Smooth muscle cell (in vitro differentiated cells): ENCODE measurements at regions not wholly inside any gene's neighbourhood (a gene's known extent, or its start where the extent isn't known, plus 50 kb on each side); places are given as distances from the start of the nearest gene placed in this dataset.

Experiments used
- DNase-seq: peaks from one replicate; lab custom pipeline; 2025; ENCODE audit not compliant: unreplicated experiment; lab: John Stamatoyannopoulos, UW
- H2AFZ ChIP-seq: fragments of 200-600 bp; sonication (generic); 2 replicates; pipeline ENCODE4 v1.6.0; 2016; ENCODE audit warnings: antibody characterized with exemption, low read depth, mild to moderate bottlenecking
- H3F3A ChIP-seq: fragments of 200-600 bp; sonication (generic); 2 replicates; pipeline ENCODE4 v1.6.0; 2017; ENCODE audit warnings: antibody characterized with exemption, low read depth
- H3K27ac ChIP-seq: fragments of 200-600 bp; sonication (generic); 2 replicates; pipeline ENCODE4 v1.5.1; 2016; ENCODE audit warnings: low read depth, mild to moderate bottlenecking
- H3K27me3 ChIP-seq: fragments of 200-600 bp; sonication (generic); 2 replicates; pipeline ENCODE4 v1.6.1; 2016; ENCODE audit warnings: low read depth, mild to moderate bottlenecking
- H3K36me3 ChIP-seq: fragments of 200-600 bp; sonication (generic); 2 replicates; pipeline ENCODE4 v1.5.1; 2016; ENCODE audit warnings: low read depth
- H3K4me1 ChIP-seq: fragments of 200-600 bp; sonication (generic); 2 replicates; pipeline ENCODE4 v1.5.1; 2016; ENCODE audit warnings: low read depth
- H3K4me2 ChIP-seq: fragments of 200-600 bp; sonication (generic); 2 replicates; pipeline ENCODE4 v1.6.0; 2016; ENCODE audit warnings: mild to moderate bottlenecking
- H3K4me3 ChIP-seq: fragments of 200-600 bp; sonication (generic); 2 replicates; pipeline ENCODE4 v1.5.1; 2016; ENCODE audit warnings: mild to moderate bottlenecking
- H3K79me2 ChIP-seq: fragments of 200-600 bp; sonication (generic); 2 replicates; pipeline ENCODE4 v1.6.0; 2016; ENCODE audit warnings: low read depth, mild to moderate bottlenecking
- H3K9ac ChIP-seq: fragments of 200-600 bp; sonication (generic); 2 replicates; pipeline ENCODE4 v1.6.0; 2016; ENCODE audit warnings: low read depth
- H3K9me3 ChIP-seq: fragments of 200-600 bp; sonication (generic); replicated peaks from 2 replicates; pipeline ENCODE4 v1.5.1; 2016; ENCODE audit warnings: low read depth
- H4K20me1 ChIP-seq: fragments of 200-600 bp; sonication (generic); 2 replicates; pipeline ENCODE4 v1.6.0; 2016; ENCODE audit warnings: low read depth
- CTCF ChIP-seq: fragments of 200-600 bp; sonication (generic); IDR thresholded peaks from 2 replicates; pipeline ENCODE4 v1.5.1; 2017; ENCODE audit warnings: borderline replicate concordance, mild to moderate bottlenecking, antibody characterized with exemption; ENCODE audit not compliant: insufficient read depth, poor library complexity, severe bottlenecking
- WGBS: methylation state at CpG from one replicate; pipeline ENCODE4 v1.1.7; 2016; ENCODE audit warnings: low lambda C conversion rate; 5-methylcytosine and 5-hydroxymethylcytosine counted together

- H3K9ac ChIP-seq, result no peak overlapping the region
- H3K4me2 ChIP-seq, result no peak overlapping the region
- no peak overlapping the region for H3K27ac ChIP-seq
- H3K36me3 ChIP-seq, result no peaks in the 10 kb centered on the region
- H3K79me2 ChIP-seq, result no peaks in the 10 kb centered on the region
- no peak overlapping the region for H3K4me3 ChIP-seq
- WGBS, result 96% methylated on average over 4 of the region's 4 CpGs
- no peak for DNase-seq
- no peak for TF ChIP-seq CTCF
- no peaks in the 10 kb centered on the region for H3K27me3 ChIP-seq
- H3F3A ChIP-seq, result no peaks in the 10 kb centered on the region
- H3K4me1 ChIP-seq, result no peaks in the 10 kb centered on the region
- no peaks in the 10 kb centered on the region for H3K9me3 ChIP-seq
- H4K20me1 ChIP-seq, result no peaks in the 10 kb centered on the region
- no peak overlapping the region for H2AFZ ChIP-seq
Observed at GRCh38 chr9:108793573-108793972, 62.2 kb downstream of the ACTL7B start.

DNA sequence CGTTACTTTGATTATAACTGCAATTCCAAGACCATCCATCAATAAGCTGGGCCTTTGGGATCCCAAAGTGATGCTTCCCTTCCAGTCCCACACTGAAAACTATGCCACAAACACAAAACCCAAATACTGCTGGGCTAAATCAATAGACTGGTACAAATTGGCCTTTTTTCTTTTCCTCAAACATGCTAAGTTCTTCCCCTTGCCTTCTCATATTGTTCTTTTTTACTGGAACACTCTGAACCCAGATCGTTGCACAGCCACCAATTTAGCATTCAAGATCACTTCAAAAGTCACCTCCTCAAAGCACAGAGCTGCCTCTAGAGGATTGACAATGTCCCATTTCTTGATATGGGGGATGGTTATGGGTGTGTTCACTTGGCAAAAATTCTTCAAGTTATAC lies 66.0 kb downstream of the ACTL7B start:
- Histone ChIP-seq H3F3A (peaks cover 4% of the 10 kb centered on the region), H3K27me3 (no peaks in the 10 kb centered on the region), H3K27ac (no peak overlapping the region), H3K36me3 (no peaks in the 10 kb centered on the region), H3K79me2 (no peaks in the 10 kb centered on the region), H3K4me3 (no peak overlapping the region), H2AFZ (no peak overlapping the region), H3K9ac (no peak overlapping the region), H3K4me1 (peaks cover 23% of the 10 kb centered on the region), H3K4me2 (no peak overlapping the region), H3K9me3 (no peaks in the 10 kb centered on the region), H4K20me1 (no peaks in the 10 kb centered on the region)
- no peak for DNase-seq
- TF ChIP-seq CTCF, result no peak
- 94% methylated on average over 2 of the region's 2 CpGs for WGBS

- H3K4me2 ChIP-seq, result peak overlapping the region; percentile 58
Observed at GRCh38 chr9:108787690-108788048, 68.1 kb downstream of the ACTL7B start.

More at GRCh38 chr9:108787690-108788048, 68.1 kb downstream of the ACTL7B start:
- Histone ChIP-seq H3K36me3 (no peaks in the 10 kb centered on the region), H3K4me3 (no peak overlapping the region), H3K27ac (peak overlapping the region; percentile 81), H3K4me1 (peaks cover 36% of the 10 kb centered on the region), H3F3A (peaks cover 4% of the 10 kb centered on the region), H3K9ac (peak overlapping the region; percentile 32), H3K9me3 (no peaks in the 10 kb centered on the region), H3K79me2 (no peaks in the 10 kb centered on the region), H2AFZ (no peak overlapping the region), H4K20me1 (no peaks in the 10 kb centered on the region), H3K27me3 (no peaks in the 10 kb centered on the region)
- TF ChIP-seq CTCF, result no peak
- 36% methylated on average over 7 of the region's 7 CpGs for WGBS
- no peak for DNase-seq
